Heart right ventricle (tissue), 16 donors: ENCODE measurements at regions not wholly inside any gene's neighbourhood (a gene's known extent, or its start where the extent isn't known, plus 50 kb on each side); places are given as distances from the start of the nearest gene placed in this dataset.
A peak's percentile ranks its signal among the peaks of the same experiment; 100 is the strongest.

Source experiments
- ATAC-seq, 8 donors: fragments of 200-7000 bp; cut with Tn5 transposase; one replicate each; pipeline ENCODE4 v1.9.1; 2020; ENCODE audit warnings: mild to moderate bottlenecking in 8 of 8, moderate library complexity in 8 of 8, moderate number of reproducible peaks in 1 of 8
- DNase-seq, 2 donors: peaks; one replicate each; pipeline ENCODE4 v3.0.0-alpha.2; 2020
- H3K27ac ChIP-seq, 10 donors: fragments of 200-600 bp; sonication (generic) in 2 of 10; one replicate each; pipeline versions ENCODE4 v1.5.0 to v1.8.0; 2020 to 2022; ENCODE audit warnings: mild to moderate bottlenecking in 3 of 10
- H3K27me3 ChIP-seq, 7 donors: fragments of 200-600 bp; one replicate each; pipeline ENCODE4 v1.8.0; 2021 to 2022; ENCODE audit warnings: mild to moderate bottlenecking in 2 of 7
- H3K36me3 ChIP-seq, 9 donors: fragments of 200-600 bp; sonication (generic) in 1 of 9; one replicate each; pipeline versions ENCODE4 v1.5.0 to v1.8.0; 2020 to 2022; ENCODE audit warnings: mild to moderate bottlenecking in 2 of 9
- H3K4me1 ChIP-seq, 9 donors: fragments of 200-600 bp; sonication (generic) in 1 of 9; one replicate each; pipeline versions ENCODE4 v1.5.0 to v1.8.0; 2020 to 2022; ENCODE audit warnings: mild to moderate bottlenecking in 4 of 9
- H3K4me3 ChIP-seq, 10 donors: fragments of 200-600 bp; sonication (generic) in 2 of 10; one replicate each; pipeline versions ENCODE4 v1.5.0 to v1.8.0; 2020 to 2022; ENCODE audit warnings: mild to moderate bottlenecking in 7 of 10, moderate library complexity in 2 of 10
- H3K9me3 ChIP-seq, 11 donors: fragments of 200-600 bp in 10 of 11; sonication (generic) in 2 of 11; one replicate each; pipeline versions ENCODE4 v1.5.0 to v1.8.0; 2013 to 2022; ENCODE audit warnings: mild to moderate bottlenecking in 2 of 11, control low read depth in 1 of 11, moderate library complexity in 1 of 11
- WGBS, 2 donors: extraction: QIAGEN DNeasy Blood & Tissue Kit; methylation state at CpG; one replicate each; pipeline ENCODE4 v1.1.7; 2013; ENCODE audit warnings: inconsistent platforms in 1 of 2; 5-methylcytosine and 5-hydroxymethylcytosine counted together
- intact Hi-C, 10 donors: fragments of 100-400 bp; cut with DNase I; formaldehyde crosslinking; loops; one replicate each; pipeline versions ENCODE4 v1.11.1 to v1.14.2; 2022
- TF ChIP-seq, protein P1 (sequence below), 9 donors: fragments of 200-600 bp; sonication (generic) in 2 of 9; IDR thresholded peaks; one replicate each; pipeline versions ENCODE4 v1.5.0 to v1.8.0; 2021 to 2022; ENCODE audit warnings: antibody characterized with exemption in 9 of 9, mild to moderate bottlenecking in 5 of 9, moderate library complexity in 1 of 9
- donor health status: Arrhythmogenic right ventricular cardiomyopathy.
- donor health status: ischemic (EF 13 %, LVEDD 7.1; RV severe dilation, severe dysfunction).
- donor health status: healthy with polysubstance abuse.
- donor health status: DM: no; HTN: yes; CAD: no.
- donor health status: DM: no; HTN: no; CAD: no.
- donor health status: ischemic (EF 25% LVEDD 6.9; RV normal size, moderate dysfunction).
- donor health status: ischemic (EF 25% LVEDD 5.7; RV mildly dilated, moderate dysfunction).
- donor health status: healthy.
- donor health status: DM: yes; HTN: yes; CAD: no.
- donor health status: Ischemic cardiomyopathy.
- donor health status: ischemic (EF 35%, LVEDD 5.7; RV mildly dilated, moderate dysfunction).
- donor health status: nonischemic (EF 11% LVEDD 7.7; RV severe dilation, severe dysfunction).
- donor health status: DM: yes; HTN: yes; CAD: no.
- donor health status: PGD.
- donor health status: ischemic (EF 29% LVEDD 5.4; RV normal size, mild dysfunction).
- donor health status: nonischemic (EF 23%, LVEDD 6.1; RV moderate dilation, normal function).

GRCh38 chr1:242842094-242842493 is 317.6 kb upstream of the PLD5 start:
- 2 to 9% methylated on average over 1 of the region's 1 CpG for WGBS, 2 donors
- Histone ChIP-seq H3K4me3 (no peak overlapping the region), H3K9me3 (peaks cover 0 to 10% (median 0%) of the 10 kb centered on the region in 11 donors), H3K27me3 (no peaks in the 10 kb centered on the region), H3K27ac (no peak overlapping the region), H3K36me3 (no peaks in the 10 kb centered on the region), H3K4me1 (no peaks in the 10 kb centered on the region)
- TF ChIP-seq, protein P1, sequence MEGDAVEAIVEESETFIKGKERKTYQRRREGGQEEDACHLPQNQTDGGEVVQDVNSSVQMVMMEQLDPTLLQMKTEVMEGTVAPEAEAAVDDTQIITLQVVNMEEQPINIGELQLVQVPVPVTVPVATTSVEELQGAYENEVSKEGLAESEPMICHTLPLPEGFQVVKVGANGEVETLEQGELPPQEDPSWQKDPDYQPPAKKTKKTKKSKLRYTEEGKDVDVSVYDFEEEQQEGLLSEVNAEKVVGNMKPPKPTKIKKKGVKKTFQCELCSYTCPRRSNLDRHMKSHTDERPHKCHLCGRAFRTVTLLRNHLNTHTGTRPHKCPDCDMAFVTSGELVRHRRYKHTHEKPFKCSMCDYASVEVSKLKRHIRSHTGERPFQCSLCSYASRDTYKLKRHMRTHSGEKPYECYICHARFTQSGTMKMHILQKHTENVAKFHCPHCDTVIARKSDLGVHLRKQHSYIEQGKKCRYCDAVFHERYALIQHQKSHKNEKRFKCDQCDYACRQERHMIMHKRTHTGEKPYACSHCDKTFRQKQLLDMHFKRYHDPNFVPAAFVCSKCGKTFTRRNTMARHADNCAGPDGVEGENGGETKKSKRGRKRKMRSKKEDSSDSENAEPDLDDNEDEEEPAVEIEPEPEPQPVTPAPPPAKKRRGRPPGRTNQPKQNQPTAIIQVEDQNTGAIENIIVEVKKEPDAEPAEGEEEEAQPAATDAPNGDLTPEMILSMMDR (IDR thresholded peaks at IDR 0.05), result peak in 2 of 9 donors; percentile 11 to 12
- intact Hi-C loops, result no loop called here
- no peak for ATAC-seq
- no peak for DNase-seq

- Histone ChIP-seq H3K9me3 (peaks cover 0 to 6% (median 0%) of the 10 kb centered on the region in 11 donors), H3K4me1 (no peaks in the 10 kb centered on the region), H3K27ac (no peak overlapping the region), H3K4me3 (no peak overlapping the region), H3K27me3 (no peaks in the 10 kb centered on the region), H3K36me3 (no peaks in the 10 kb centered on the region)
- ATAC-seq (no peak), DNase-seq (no peak)
- 87 to 89% methylated on average over 12 of the region's 12 CpGs for WGBS, 2 donors
- intact Hi-C loops, result no loop called here
- TF ChIP-seq, protein P1 (IDR thresholded peaks at IDR 0.05), result no peak
These were observed 314.6 kb upstream of the PLD5 start for GRCh38 chr1:242839101-242839500.

DNA sequence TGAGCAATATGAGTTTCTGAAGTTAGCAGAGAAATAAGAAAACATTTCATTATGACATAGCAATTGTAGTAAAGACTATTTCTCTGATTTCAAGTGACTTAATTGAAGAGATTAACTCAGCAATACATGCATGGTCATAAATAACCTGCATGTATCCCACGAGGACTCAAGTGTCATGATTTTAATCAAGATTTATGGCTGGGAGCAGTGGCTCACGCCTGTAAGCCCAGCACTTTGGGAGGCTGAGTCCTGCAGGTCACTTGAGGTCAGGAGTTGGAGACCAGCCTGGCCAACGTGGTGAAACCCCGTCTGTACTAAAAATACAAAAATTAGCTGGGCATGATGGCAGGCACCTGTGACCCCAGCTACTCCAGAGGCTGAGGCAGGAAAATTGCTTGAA is 311.9 kb upstream of the PLD5 start:
- no peak overlapping the region for H3K4me3 ChIP-seq
- no peaks in the 10 kb centered on the region for H3K27me3 ChIP-seq
- WGBS, 2 donors, result 38 to 43% methylated on average over 4 of the region's 4 CpGs
- TF ChIP-seq, protein P1 (IDR thresholded peaks at IDR 0.05), result no peak
- H3K9me3 ChIP-seq, result peaks cover 0 to 2% (median 0%) of the 10 kb centered on the region in 11 donors
- no peak overlapping the region for H3K27ac ChIP-seq
- DNase-seq, result no peak
- no peaks in the 10 kb centered on the region for H3K36me3 ChIP-seq
- no peaks in the 10 kb centered on the region for H3K4me1 ChIP-seq
- ATAC-seq, result no peak
- intact Hi-C loops, result no loop called here

- Histone ChIP-seq H3K27me3 (peaks cover 0 to 7% (median 0%) of the 10 kb centered on the region in 7 donors), H3K9me3 (peaks cover 0 to 2% (median 0%) of the 10 kb centered on the region in 11 donors), H3K4me3 (no peak overlapping the region), H3K4me1 (no peaks in the 10 kb centered on the region), H3K27ac (no peak overlapping the region), H3K36me3 (no peaks in the 10 kb centered on the region)
- ATAC-seq (no peak), DNase-seq (no peak)
- intact Hi-C loops, result no loop called here
- 63 to 76% methylated on average over 4 of the region's 4 CpGs for WGBS, 2 donors
- TF ChIP-seq, protein P1 (IDR thresholded peaks at IDR 0.05), result no peak
These were observed 304.3 kb upstream of the PLD5 start for GRCh38 chr1:242828828-242829227.
